ENCODE measurements at regions not wholly inside any gene's neighbourhood (a gene's known extent, or its start where the extent isn't known, plus 50 kb on each side); places are given as distances from the start of the nearest gene placed in this dataset.

DNA sequence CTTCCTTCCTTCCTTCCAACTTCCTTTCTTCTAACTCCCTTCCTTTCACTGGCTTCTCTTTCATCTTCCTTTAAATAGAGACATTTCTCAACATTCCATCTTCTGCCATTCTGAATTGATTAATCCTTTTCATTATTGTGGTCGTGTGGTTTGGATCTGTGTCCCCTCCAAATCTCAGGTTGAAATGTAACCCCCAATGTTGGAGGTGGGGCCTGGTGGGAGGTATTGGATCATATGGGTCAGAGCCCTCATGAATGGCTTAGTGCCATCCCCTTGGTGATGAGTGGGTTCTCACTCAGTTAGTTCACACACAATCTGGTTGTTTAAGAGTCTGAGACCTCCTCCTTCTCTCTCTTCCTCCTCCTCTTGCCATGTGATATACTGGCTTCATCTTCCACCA is 130.9 kb upstream of the SV2C start:
- TF ChIP-seq, protein P1, sequence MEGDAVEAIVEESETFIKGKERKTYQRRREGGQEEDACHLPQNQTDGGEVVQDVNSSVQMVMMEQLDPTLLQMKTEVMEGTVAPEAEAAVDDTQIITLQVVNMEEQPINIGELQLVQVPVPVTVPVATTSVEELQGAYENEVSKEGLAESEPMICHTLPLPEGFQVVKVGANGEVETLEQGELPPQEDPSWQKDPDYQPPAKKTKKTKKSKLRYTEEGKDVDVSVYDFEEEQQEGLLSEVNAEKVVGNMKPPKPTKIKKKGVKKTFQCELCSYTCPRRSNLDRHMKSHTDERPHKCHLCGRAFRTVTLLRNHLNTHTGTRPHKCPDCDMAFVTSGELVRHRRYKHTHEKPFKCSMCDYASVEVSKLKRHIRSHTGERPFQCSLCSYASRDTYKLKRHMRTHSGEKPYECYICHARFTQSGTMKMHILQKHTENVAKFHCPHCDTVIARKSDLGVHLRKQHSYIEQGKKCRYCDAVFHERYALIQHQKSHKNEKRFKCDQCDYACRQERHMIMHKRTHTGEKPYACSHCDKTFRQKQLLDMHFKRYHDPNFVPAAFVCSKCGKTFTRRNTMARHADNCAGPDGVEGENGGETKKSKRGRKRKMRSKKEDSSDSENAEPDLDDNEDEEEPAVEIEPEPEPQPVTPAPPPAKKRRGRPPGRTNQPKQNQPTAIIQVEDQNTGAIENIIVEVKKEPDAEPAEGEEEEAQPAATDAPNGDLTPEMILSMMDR (IDR thresholded peaks at IDR 0.05; ENCODE audit: low read depth, low read length) = no peak
- TF ChIP-seq EZH2phosphoT487 (IDR thresholded peaks at IDR 0.05; ENCODE audit: low read depth) = no peak

Measured in OCI-LY3 (cell line).